ENCODE measurements at regions not wholly inside any gene's neighbourhood (a gene's known extent, or its start where the extent isn't known, plus 50 kb on each side); places are given as distances from the start of the nearest gene placed in this dataset.
A peak's percentile ranks its signal among the peaks of the same experiment; 100 is the strongest.
"Not testable (repeated sequence)": the region's sequence is repeated elsewhere in the genome, so short reads cannot be mapped to it uniquely, and the experiment has no call there.

DNA sequence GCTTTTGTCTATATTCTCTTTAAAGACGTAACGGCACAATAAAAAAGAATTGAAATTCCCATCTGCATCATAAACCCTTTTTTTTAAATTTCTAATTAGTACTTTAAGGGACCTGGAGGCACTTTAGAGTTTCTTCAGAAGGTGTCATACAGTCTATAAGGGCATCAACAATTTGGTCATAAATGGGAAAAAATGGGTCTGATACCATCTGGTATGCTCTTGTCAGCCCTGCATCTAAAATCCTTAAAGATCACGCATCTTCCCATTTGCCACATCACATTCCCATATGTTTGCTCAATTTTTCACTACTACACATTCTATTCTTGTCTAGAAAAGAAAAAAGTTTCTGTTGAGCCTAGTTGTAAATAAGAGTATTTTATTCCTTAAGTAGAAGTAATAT is 53.8 kb downstream of the COX7C start:
- DNase-seq (ENCODE audit: low read depth) = no peak

DNA sequence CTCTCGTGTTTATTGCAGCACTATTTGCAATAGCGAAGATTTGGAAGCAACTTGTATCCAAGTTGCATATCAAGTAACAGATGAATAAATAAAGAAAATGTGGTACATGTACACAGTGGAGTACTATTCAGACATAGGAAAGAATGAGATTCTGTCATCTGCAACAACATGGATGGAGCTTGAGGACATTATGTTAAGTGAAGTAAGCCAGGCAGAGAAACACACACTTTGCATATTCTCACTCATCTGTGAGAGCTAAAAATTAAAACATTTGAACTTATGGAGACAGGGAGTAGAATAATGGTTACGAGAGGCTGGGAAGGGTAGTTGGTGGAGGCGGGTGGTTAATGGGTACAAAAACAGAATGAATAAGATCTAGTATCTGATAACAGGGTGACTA is 56.3 kb downstream of the COX7C start:
- DNase-seq (ENCODE audit: low read depth) = no peak

DNA sequence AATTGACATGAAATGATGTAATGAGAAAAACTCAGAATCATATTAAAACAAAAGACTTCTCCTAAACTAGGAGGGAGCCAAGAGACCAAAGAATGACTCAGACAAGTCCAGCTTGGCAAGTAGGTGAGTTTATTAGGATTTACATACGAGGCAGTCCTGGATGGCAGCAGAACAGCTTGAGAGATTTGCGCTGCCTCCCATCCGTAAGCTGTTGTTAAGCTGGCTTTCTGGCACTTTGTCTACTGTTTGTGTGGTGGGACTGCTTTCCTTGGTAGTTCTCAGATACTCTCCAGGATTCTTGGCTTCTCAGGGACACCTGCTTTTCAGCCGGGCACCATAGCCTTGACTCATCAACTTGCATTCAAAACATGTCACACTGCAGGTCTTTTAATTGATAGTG is 57.6 kb downstream of the COX7C start:
- no peak for DNase-seq (ENCODE audit: low read depth)

DNA sequence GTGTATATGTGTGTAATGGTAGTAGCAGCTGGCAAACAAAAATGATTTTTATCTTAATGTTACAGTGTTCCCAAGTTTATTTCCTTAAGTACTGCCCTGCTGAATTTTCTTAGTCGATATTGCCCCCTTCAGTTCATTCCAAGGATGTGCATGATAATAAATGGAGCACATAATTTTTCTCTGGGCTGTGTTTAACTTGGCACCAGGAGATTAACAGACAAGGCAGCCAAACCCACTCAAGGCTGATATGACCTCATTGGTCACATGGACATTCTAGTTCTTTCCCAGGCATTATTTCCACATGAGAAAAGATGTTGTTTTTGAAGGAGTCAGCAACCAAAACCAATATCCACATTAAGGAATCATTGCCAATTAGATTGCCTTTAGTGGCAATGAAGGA is 61.8 kb downstream of the COX7C start:
- peak; percentile 68 for DNase-seq (ENCODE audit: low read depth)

DNA sequence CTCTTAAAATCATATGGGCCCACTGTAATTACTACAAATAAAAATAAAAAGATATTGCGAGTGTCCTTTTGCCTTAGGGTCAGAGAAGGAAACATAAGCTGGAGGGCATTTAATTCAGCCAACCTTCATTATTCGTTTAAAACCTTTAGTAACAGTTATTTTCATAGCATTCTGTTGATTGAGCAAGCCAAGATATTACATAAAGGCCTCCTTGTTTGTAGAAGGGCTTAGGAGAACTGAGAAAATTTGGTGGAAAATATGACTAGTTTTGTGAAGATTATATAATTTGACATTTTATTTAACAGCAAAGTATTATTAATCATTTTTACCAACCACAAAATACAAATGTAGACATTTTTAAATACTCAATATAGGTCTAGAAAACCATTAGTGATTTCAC is 62.2 kb downstream of the COX7C start:
- DNase-seq (ENCODE audit: low read depth) = no peak

DNA sequence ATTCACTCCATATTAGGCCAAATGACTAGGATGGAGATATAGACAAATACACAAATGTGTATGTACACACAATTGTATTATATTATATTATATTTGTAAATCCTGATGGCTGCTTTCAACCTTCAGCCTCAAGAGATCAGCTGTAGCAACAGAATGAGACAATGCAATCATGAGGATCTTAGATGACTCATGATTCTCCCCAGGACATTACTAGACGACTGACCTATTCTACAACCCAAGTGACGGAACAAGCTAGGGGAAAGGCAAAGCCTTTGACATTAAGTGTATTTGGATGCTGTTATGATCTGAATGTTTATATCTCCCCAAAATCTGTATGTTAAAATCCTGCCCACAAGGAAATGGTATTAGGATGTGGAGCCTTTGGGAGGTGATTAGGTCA is 66.5 kb downstream of the COX7C start:
- DNase-seq (ENCODE audit: low read depth) = peak; percentile 3

DNA sequence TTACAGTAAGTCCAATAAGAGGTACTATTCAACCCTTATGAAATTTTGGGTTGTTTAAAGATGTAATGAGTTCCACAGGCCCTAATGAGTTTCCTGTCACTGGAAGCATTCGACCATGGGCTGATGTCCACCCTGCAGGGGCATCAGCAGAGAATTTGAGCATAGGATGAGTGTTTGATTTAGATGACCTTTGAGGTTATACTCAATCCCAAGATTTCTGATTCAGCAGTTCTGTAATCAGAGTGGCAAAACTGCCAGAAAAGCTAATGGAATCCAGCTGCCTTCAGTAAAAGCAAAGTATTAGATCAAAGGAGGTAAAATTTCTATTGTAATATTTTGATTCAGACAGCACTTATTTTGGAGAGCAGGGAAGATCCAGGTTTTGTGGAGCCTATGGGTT is 68.3 kb downstream of the COX7C start:
- DNase-seq (ENCODE audit: low read depth) = no peak

DNA sequence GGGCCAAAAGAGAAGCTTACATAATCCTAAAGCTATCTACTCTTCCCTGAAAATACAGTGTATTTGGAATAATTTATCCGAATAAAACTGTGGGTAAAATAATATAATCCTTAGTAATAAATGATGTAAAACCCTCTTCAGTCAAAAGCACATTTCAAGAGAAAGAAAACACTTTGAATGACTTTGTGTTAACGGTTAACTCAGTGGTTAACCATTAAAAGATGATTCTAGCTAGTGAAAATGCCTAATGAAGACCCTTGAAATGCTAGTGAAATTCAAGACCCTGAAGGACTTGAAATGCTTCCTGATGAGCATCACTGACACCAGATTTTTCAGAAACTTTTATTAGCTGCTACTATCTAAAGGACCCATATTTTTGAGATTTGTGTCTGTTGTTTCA is 70.7 kb downstream of the COX7C start:
- no peak for DNase-seq (ENCODE audit: low read depth)

DNA sequence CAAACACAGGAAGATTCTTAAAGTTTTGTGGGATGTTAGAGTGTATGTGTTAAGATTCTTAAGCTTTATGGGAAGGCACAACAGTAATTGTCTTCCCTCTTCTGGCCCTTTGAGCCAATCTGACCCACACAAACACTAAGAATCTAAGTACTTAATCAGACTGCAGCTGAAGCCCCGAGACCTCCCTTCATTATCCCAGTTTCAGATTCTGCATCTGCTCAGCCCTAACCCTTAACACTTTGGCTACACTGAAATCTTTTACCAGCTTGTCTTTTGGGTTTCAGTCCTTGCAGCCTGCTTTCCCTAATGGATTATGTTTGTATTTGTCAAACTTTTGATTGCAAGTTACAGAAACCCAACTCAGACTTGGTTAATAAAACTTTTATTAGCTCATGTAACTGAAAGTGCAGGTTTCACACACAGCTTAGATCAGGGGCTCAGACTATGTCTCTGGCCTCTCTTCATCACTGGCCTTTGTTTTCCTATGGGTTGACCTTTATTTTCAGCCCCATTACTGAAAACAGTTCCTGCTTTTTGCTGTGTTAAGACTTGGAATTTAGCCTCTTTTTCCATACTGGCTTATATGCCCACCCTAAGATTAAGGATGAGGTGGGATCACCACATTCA is 71.5 kb downstream of the COX7C start:
- no peak for DNase-seq (ENCODE audit: low read depth)

DNA sequence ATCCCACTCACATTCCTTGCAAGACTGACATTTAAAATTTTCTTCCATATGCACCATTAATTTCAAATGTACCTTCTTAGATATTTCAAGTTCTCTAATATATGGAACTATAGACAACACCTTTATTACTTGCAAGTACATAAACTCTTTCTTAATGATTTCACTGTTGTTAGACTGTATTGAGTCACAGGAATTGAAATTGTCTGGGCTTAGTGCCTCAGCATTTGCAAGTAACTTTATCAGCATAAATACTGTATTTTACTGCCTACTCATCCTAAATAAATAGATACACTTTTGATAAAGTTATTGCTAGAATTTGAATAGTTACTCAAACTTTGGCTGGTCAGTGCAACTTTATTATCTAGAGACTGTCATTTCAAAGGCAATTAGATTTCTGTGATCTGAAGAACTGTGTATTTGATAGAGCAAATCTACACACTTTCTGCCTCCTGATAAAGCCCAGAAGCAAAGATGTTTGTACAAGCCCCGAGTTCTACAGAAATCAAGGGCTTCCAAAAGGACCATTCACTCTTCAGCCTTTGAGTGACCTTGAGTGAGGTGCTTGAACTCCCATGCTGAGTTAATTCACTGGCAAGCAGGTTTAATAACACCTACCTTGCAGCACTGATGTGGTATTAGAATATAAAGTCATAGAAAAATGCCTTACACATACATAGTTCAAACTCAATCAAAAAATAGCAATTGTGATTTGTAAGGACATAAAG is 91.6 kb downstream of the COX7C start:
- no peak for DNase-seq (ENCODE audit: low read depth)

DNA sequence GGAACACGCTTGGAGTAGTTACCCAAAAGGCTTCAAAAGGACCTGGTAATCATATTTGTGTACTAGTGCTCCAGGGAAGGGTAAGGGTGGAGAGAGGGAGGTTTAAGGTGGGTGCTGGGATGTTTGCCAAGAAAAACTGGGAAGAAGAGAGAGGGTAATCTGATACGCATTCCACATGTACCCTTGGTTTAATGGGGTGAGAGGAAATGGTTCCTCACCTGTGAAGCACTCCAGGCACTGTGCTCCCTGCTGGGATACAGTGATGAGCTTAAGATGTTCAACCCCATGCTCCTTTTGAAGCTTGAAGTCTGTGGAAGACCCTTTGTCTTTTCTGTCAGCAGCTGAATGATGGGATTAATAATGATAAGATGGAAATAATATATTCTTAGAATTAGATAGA is 98.4 kb downstream of the COX7C start:
- DNase-seq (ENCODE audit: low read depth) = no peak

DNA sequence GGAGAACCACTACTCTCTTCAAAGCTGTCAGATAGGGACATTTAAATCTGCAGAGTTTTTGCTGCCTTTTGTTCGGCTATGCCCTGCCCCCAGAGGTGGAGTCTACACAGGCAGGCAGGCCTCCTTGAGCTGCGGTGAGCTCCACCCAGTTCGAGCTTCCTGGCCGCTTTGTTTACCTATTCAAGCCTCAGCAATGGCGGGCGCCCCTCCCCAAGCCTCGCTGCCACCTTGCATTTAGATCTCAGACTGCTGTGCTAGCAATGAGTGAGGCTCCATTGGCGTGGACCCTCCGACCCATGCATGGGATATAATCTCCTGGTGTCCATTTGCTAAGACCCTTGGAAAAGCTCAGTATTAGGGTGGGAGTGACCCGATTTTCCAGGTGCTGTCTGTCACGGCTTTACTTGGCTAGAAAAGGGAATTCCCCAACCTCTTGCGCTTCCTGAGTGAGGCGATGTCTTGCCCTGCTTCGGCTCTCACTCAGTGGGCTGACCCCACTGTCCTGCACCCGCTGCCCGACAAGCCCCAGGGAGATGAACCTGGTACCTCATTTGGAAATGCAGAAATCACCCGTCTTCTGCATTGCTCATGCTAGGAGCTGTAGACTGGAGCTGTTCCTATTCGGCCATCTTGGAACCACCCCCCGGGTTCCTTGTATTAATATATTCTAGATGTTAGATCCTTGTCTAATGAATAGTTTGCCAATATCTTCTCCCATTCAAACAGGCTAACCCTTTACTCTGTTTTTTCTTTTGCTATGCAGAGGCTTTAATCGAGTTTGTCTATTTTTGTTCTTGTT is 113.8 kb downstream of the COX7C start:
- not testable (repeated sequence) for DNase-seq (ENCODE audit: low read depth)

DNA sequence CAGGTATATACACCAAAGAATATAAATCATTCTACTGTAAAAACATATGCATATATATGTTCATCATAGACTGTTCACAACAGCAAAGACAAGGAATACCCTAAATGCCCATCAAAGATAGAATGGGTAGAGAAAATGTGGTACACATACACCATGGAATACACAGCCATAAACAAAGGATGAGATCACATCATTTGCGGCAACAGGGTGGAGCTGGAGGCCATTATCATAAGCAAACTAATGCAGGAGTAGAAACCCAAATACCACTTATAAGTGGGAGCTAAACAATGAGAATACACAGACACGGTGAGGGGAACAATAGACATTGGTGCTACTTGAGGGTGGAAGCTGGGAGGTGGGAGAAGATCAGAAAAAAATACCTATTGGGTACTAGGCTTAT is 117.6 kb downstream of the COX7C start:
- DNase-seq (ENCODE audit: low read depth) = no peak

DNA sequence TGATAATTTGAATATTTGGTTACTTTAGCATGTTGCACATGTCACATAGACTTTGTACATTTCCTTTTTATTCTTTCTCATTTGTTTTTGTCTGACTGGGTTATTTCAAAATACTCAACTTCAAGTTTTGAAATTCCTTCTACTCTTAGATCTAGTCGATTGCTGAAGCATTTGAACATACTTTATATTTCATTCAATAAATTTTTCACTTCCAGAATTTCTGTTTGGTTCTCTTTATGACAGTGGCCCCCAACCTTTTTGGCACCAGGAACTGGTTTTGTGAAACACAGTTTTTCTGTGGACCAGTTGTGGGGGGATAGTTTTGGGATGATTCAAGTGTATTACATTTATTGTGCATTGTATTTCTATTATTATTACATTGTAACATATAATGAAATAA is 119.8 kb downstream of the COX7C start:
- DNase-seq (ENCODE audit: low read depth) = no peak

DNA sequence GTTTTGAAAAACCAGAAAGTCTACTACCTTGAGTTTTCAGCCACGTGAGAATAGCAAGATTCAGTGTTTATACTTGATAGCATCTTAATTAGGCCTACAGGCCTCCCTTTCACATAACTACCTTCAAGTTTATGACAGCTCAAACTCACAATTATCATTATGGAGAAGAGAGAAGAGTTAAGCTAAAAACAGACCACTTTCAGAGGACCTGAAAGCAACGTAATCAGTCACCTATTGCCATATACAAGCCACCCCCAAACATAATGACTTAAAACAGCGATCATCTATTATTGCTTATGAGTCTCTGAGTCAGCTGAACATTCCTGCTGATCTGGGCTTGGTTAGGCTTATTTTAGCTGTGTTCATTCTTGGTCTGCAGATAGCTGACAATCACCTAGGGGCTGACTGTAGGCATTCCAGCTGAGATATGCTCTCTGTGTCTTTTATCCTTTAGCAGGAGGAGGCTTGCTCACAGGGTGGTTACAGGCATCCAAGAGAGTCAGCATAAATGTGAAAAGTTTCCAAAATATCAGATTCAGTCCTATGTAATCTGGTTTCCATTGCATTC is 130.9 kb downstream of the COX7C start:
- no peak for DNase-seq (ENCODE audit: low read depth)

DNA sequence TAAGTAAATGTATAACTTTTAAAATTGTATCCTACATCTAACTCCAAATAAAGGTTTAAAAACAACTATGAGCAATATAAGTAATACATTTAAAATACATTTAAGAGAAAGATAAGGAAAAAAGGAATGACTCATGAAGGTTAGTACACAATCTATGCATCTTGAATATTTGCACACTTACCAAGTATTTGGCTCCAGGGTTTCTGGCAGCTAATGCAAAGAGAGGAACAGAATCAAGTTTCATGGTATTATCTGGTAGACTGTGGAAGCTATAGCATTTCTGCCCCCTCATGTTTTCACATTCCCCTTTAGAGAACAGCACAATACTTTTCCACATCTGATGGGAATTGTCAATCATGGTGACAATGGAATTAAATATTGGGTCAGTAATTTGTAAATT is 132.1 kb downstream of the COX7C start:
- DNase-seq (ENCODE audit: low read depth) = no peak

DNA sequence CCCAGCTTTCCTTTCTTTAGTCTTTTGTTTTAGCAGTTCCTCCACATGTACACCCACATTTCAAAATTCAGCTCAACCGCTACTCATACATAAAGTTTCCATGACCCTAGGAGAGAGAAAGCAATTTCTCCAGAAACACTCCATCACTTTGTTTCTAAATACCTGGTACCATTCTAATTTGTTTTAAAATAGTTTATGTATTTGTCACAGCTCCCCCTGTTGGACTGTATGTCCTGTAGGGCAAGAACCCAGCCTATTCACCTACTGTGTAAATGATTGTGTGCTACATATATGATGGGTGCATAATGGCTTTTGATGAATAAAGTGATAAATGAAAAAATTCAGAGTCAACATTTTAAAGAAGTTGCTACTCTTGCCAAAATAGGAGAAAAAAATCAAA is 139.1 kb downstream of the COX7C start:
- DNase-seq (ENCODE audit: low read depth) = no peak

DNA sequence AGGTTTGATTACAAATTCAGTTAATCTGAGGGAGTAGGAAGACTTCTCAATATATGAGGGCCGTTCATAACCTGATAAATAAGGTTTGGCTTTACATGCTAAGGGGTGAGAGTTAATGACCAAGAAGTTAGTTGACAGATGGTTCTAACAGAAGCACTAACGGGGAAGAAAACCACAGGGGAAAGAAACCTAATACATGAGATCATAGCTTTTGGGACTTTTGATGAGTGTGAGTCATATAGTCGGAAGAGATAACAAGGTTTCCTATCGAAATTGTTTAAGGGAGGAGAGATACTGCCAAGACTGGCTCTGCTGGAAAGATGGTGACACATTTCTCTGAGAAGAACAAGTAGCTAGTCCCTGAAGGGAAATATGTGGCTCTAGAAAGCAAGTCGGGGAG is 140.1 kb downstream of the COX7C start:
- peak; percentile 41 for DNase-seq (ENCODE audit: low read depth)

DNA sequence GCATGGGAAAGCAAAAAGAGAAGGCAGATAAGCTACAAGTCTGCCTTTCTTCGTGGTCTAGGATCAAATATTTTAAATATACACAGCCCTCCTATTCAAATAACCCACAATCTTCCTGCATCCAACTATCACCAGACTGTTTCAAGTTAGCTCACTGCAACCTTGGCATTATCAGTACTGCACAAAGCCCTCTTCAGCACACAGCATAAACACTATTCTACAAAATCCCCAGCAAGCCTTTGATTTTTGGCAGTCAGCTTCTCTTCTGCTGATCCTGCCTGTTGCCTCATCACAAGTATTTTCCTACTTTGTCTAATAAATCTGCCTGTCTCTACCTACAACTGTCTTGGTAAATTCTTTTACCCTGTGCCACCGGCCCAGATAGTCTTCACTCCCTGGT is 142.9 kb downstream of the COX7C start:
- no peak for DNase-seq (ENCODE audit: low read depth)

DNA sequence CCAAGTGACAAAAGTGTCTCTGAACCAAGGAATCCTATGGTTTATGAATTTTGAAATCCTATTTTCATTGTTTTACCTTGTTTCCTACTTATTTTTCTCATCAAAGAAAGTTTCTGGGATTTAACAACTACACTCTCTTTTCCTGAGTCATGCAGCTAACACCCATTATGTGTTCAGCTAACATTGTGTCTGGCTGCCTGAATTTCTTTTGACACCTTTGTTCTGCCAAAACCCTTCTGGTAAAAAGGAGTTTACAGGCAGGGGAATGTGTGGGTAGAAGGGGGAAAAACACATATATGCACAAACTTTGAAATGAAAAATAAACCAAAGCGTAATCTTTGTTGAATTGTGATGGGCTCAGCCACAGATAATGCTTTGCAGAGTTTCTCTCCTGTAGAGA is 146.2 kb downstream of the COX7C start:
- no peak for DNase-seq (ENCODE audit: low read depth)

DNA sequence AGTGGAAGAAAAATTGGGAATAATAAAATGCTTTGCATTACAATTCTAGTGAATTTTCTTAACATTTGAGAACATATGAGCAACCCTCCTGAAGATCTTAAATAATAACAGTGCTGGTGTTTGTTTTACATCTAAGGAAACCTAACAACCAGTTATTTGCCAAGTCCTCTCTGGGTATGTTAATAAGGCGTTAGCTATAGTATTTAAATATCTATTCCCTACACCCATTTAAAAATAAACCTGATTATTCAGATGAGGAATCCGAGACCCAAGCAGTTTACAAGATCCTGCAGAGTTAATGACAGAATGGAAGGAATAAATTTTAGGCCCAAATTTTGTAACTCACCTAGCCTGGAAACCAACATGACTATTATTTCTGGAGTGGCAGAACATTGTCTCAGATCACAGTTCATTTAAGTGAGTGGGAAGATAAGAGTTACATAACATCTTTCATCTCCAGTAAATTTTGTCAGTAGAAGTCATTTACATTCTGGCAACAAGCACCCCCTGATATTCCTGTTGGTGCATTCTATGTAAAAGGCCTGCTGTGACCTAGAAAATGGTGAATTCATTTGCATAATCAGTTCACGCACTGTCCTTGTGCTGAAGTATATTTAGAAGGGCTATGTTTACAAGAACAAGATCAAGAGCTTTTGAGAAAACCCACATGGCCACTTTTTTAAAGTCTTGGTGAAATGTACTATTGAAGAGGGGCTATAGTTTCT is 148.2 kb downstream of the COX7C start:
- no peak for DNase-seq (ENCODE audit: low read depth)
